AG09319 (cell line): ENCODE measurements at regions not wholly inside any gene's neighbourhood (a gene's known extent, or its start where the extent isn't known, plus 50 kb on each side); places are given as distances from the start of the nearest gene placed in this dataset.

Experiments
- DNase-seq: peaks from one replicate; pipeline ENCODE4 v3.0.0-alpha.2; 2010; ENCODE audit warnings: low read depth; ENCODE audit errors: extremely low read depth
- CTCF ChIP-seq: IDR thresholded peaks from 2 replicates; pipeline ENCODE4 v1.5.1; 2011; ENCODE audit warnings: low read depth, mild to moderate bottlenecking, inconsistent platforms, low read length, moderate library complexity

- no peak for TF ChIP-seq CTCF
- no peak for DNase-seq
Measured at GRCh38 chr14:62097072-62097471, 334.9 kb downstream of the SNAPC1 start.

- no peak for TF ChIP-seq CTCF
- no peak for DNase-seq
Measured at GRCh38 chr14:62097824-62098223, 335.6 kb downstream of the SNAPC1 start.

- TF ChIP-seq CTCF, result no peak
- no peak for DNase-seq
Measured at GRCh38 chr14:62098357-62098756, 336.1 kb downstream of the SNAPC1 start.

GRCh38 chr14:62099091-62099490 lies 336.9 kb downstream of the SNAPC1 start:
- no peak for TF ChIP-seq CTCF
- no peak for DNase-seq

- no peak for DNase-seq
- TF ChIP-seq CTCF, result no peak
Measured at GRCh38 chr14:62101189-62101588, 339.0 kb downstream of the SNAPC1 start.

GRCh38 chr14:62101673-62102348 lies 339.6 kb downstream of the SNAPC1 start:
- no peak for DNase-seq
- no peak for TF ChIP-seq CTCF

- TF ChIP-seq CTCF, result no peak
- no peak for DNase-seq
Measured at GRCh38 chr14:62102349-62102725, 340.1 kb downstream of the SNAPC1 start.
